ENCODE measurements at regions not wholly inside any gene's neighbourhood (a gene's known extent, or its start where the extent isn't known, plus 50 kb on each side); places are given as distances from the start of the nearest gene placed in this dataset.

GRCh38 chr2:155994315-155994714 lies 338.2 kb downstream of the NR4A2 start:
- no peaks in the 10 kb centered on the region for H3K27me3 Mint-ChIP-seq (ENCODE audit: insufficient read depth, unreplicated experiment)
- no peaks in the 10 kb centered on the region for H3K36me3 ChIP-seq (ENCODE audit: control insufficient read depth, insufficient read depth, low read length)
- no peak overlapping the region for H3K4me3 ChIP-seq (ENCODE audit: low read depth, low read length)
- no peaks in the 10 kb centered on the region for H3K27me3 ChIP-seq (replicated peaks; ENCODE audit: control insufficient read depth, insufficient read depth, low read length)
- H3K9me3 ChIP-seq: no peaks in the 10 kb centered on the region
- BruUV-seq (replicated peaks): no TSS peak
- no peaks in the 10 kb centered on the region for H3K4me1 Mint-ChIP-seq (ENCODE audit: low read depth, unreplicated experiment)
- H3K4me3 Mint-ChIP-seq (ENCODE audit: unreplicated experiment): no peak overlapping the region
- peaks cover 9% of the 10 kb centered on the region for H3K9me3 Mint-ChIP-seq (ENCODE audit: unreplicated experiment)
- TF ChIP-seq CTCF (IDR thresholded peaks at IDR 0.05; ENCODE audit: insufficient read depth in 1 of 2, low read depth in 1 of 2, low read length in 1 of 2, severe bottlenecking in 1 of 2, unreplicated experiment in 1 of 2): no peak
- ChIA-PET CTCF (no interaction called here), POLR2A (no interaction called here)
- no peak overlapping the region for H3K27ac Mint-ChIP-seq (ENCODE audit: unreplicated experiment)
- no peaks in the 10 kb centered on the region for H3K4me1 ChIP-seq
- H3K36me3 Mint-ChIP-seq (ENCODE audit: insufficient read depth, unreplicated experiment): no peaks in the 10 kb centered on the region
- no peak for DNase-seq
- intact Hi-C loops (cut with micrococcal nuclease; ENCODE audit: unreplicated experiment): no loop called here

- no TSS peak for BruUV-seq (replicated peaks)
- CTCF ChIA-PET: no interaction called here
- no peaks in the 10 kb centered on the region for H3K27me3 ChIP-seq (replicated peaks; ENCODE audit: control insufficient read depth, insufficient read depth, low read length)
- Mint-ChIP-seq H3K27me3 (ENCODE audit: insufficient read depth, unreplicated experiment) (no peaks in the 10 kb centered on the region), H3K4me1 (ENCODE audit: low read depth, unreplicated experiment) (no peaks in the 10 kb centered on the region), H3K9me3 (ENCODE audit: unreplicated experiment) (no peaks in the 10 kb centered on the region), H3K27ac (ENCODE audit: unreplicated experiment) (no peak overlapping the region), H3K4me3 (ENCODE audit: unreplicated experiment) (no peak overlapping the region), H3K36me3 (ENCODE audit: insufficient read depth, unreplicated experiment) (no peaks in the 10 kb centered on the region)
- no peaks in the 10 kb centered on the region for H3K9me3 ChIP-seq
- POLR2A ChIA-PET: interaction anchor here (0.6 kb wide), 1 partner anchor 40 kb away, joined by 4 read pairs; no protein-coding TSS in a partner anchor
- intact Hi-C loops (cut with micrococcal nuclease; ENCODE audit: unreplicated experiment): no loop called here
- H3K36me3 ChIP-seq (ENCODE audit: control insufficient read depth, insufficient read depth, low read length): no peaks in the 10 kb centered on the region
- H3K4me1 ChIP-seq: no peaks in the 10 kb centered on the region
- TF ChIP-seq CTCF (IDR thresholded peaks at IDR 0.05; ENCODE audit: insufficient read depth in 1 of 2, low read depth in 1 of 2, low read length in 1 of 2, severe bottlenecking in 1 of 2, unreplicated experiment in 1 of 2): no peak
- H3K4me3 ChIP-seq (ENCODE audit: low read depth, low read length): no peak overlapping the region
- no peak for DNase-seq
Observed at GRCh38 chr2:155983845-155984244, 348.7 kb downstream of the NR4A2 start.

GRCh38 chr2:155982135-155982534 lies 350.4 kb downstream of the NR4A2 start:
- Mint-ChIP-seq H3K4me3 (ENCODE audit: unreplicated experiment) (no peak overlapping the region), H3K4me1 (ENCODE audit: low read depth, unreplicated experiment) (no peaks in the 10 kb centered on the region), H3K27me3 (ENCODE audit: insufficient read depth, unreplicated experiment) (no peaks in the 10 kb centered on the region), H3K9me3 (ENCODE audit: unreplicated experiment) (no peaks in the 10 kb centered on the region), H3K27ac (ENCODE audit: unreplicated experiment) (no peak overlapping the region), H3K36me3 (ENCODE audit: insufficient read depth, unreplicated experiment) (no peaks in the 10 kb centered on the region)
- no peak for DNase-seq
- Histone ChIP-seq H3K4me3 (ENCODE audit: low read depth, low read length) (no peak overlapping the region), H3K9me3 (no peaks in the 10 kb centered on the region), H3K27me3 (replicated peaks; ENCODE audit: control insufficient read depth, insufficient read depth, low read length) (no peaks in the 10 kb centered on the region), H3K4me1 (no peaks in the 10 kb centered on the region), H3K36me3 (ENCODE audit: control insufficient read depth, insufficient read depth, low read length) (no peaks in the 10 kb centered on the region)
- no peak for TF ChIP-seq CTCF (IDR thresholded peaks at IDR 0.05; ENCODE audit: insufficient read depth in 1 of 2, low read depth in 1 of 2, low read length in 1 of 2, severe bottlenecking in 1 of 2, unreplicated experiment in 1 of 2)
- BruUV-seq (replicated peaks): no TSS peak
- POLR2A ChIA-PET: no interaction called here
- intact Hi-C loops (cut with micrococcal nuclease; ENCODE audit: unreplicated experiment): no loop called here
- CTCF ChIA-PET: no interaction called here

All from Caco-2 (cell line).